GM23248 (cell line): ENCODE measurements at regions not wholly inside any gene's neighbourhood (a gene's known extent, or its start where the extent isn't known, plus 50 kb on each side); places are given as distances from the start of the nearest gene placed in this dataset.

Source experiments
- EZH2 ChIP-seq: fragments of 200-600 bp; sonication (generic); IDR thresholded peaks from 2 replicates; pipeline ENCODE4 v1.6.1; 2018; ENCODE audit warnings: antibody characterized with exemption, mild to moderate bottlenecking; ENCODE audit not compliant: insufficient read depth, poor library complexity, severe bottlenecking
- EZH2phosphoT487 ChIP-seq: fragments of 200-600 bp; sonication (generic); IDR thresholded peaks from 2 replicates; pipeline ENCODE4 v1.6.1; 2018; ENCODE audit warnings: antibody characterized with exemption, moderate library complexity, mild to moderate bottlenecking, low read depth; ENCODE audit not compliant: insufficient read depth

DNA sequence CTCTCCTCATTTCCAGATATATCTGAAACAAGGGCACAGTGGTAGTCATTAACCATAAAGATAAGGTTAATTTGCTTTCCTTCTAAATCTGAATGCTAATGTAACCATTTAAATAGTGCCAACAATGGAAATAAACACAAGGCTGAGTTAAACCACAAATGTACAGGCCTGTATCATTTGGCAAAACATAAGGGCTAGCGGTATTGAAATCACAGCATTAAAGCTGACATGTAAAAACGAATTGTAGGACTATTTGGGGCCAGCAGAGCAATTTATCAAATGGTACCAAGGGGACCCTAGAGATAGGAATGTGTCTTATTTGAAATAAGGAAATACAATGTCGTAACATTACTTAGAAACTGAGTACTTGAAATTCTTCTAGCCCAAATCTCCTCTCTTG is 247.5 kb upstream of the RPS23 start:
- TF ChIP-seq EZH2phosphoT487 (no peak), EZH2 (no peak)
